ENCODE measurements at regions not wholly inside any gene's neighbourhood (a gene's known extent, or its start where the extent isn't known, plus 50 kb on each side); places are given as distances from the start of the nearest gene placed in this dataset.

- no peak for TF ChIP-seq RFX5 (IDR thresholded peaks at IDR 0.05; ENCODE audit: low read depth, low read length)
- TF ChIP-seq CTCF (conservative IDR thresholded peaks at IDR 0.05; ENCODE audit: low read depth, low read length) = no peak
- no peak for TF ChIP-seq POLR2A (IDR thresholded peaks at IDR 0.05; ENCODE audit: low read depth, low read length)
- no peak for TF ChIP-seq USF2 (IDR thresholded peaks at IDR 0.05; ENCODE audit: low read depth, low read length)
- TF ChIP-seq NFE2L2 (IDR thresholded peaks at IDR 0.05; ENCODE audit: low read depth, low read length) = no peak
- no peak for TF ChIP-seq RAD21 (IDR thresholded peaks at IDR 0.05; ENCODE audit: low read length)
- TF ChIP-seq, protein P1, sequence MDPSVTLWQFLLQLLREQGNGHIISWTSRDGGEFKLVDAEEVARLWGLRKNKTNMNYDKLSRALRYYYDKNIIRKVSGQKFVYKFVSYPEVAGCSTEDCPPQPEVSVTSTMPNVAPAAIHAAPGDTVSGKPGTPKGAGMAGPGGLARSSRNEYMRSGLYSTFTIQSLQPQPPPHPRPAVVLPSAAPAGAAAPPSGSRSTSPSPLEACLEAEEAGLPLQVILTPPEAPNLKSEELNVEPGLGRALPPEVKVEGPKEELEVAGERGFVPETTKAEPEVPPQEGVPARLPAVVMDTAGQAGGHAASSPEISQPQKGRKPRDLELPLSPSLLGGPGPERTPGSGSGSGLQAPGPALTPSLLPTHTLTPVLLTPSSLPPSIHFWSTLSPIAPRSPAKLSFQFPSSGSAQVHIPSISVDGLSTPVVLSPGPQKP (IDR thresholded peaks at IDR 0.05; ENCODE audit: borderline replicate concordance, low read depth, low read length) = no peak
- TF ChIP-seq FOS (IDR thresholded peaks at IDR 0.05; ENCODE audit: low read depth, low read length) = no peak
- TF ChIP-seq BHLHE40 (IDR thresholded peaks at IDR 0.05; ENCODE audit: low read depth, low read length) = no peak
- TF ChIP-seq CEBPB (IDR thresholded peaks at IDR 0.05; ENCODE audit: low read depth, low read length) = no peak
- TF ChIP-seq MAZ (IDR thresholded peaks at IDR 0.05; ENCODE audit: borderline replicate concordance, low read depth, low read length) = no peak
- TF ChIP-seq MAFK (IDR thresholded peaks at IDR 0.05; ENCODE audit: low read depth, low read length) = no peak
- TF ChIP-seq SMC3 (IDR thresholded peaks at IDR 0.05; ENCODE audit: low read depth, low read length) = no peak
Observed at GRCh38 chr13:79695754-79696153, 214.8 kb downstream of the NDFIP2 start.

All from IMR-90 (cell line).